NB4 (cell line): ENCODE measurements at regions not wholly inside any gene's neighbourhood (a gene's known extent, or its start where the extent isn't known, plus 50 kb on each side); places are given as distances from the start of the nearest gene placed in this dataset.

Experiments
- DNase-seq: peaks from one replicate; pipeline ENCODE4 v3.0.0; 2010; ENCODE audit warnings: low read depth
- H3K4me3 ChIP-seq: one replicate; pipeline ENCODE4 v1.5.1; 2011; ENCODE audit warnings: mild to moderate bottlenecking, low read depth, low read length, moderate library complexity
- MAX ChIP-seq: IDR thresholded peaks from 2 replicates; pipeline ENCODE4 v1.6.1; 2011; ENCODE audit warnings: low read depth, low read length
- MYC ChIP-seq: IDR thresholded peaks from 2 replicates; pipeline ENCODE4 v1.6.1; 2011; ENCODE audit warnings: low read depth, low read length
- POLR2A ChIP-seq: IDR thresholded peaks from 2 replicates; pipeline ENCODE4 v1.6.1; 2011; ENCODE audit warnings: mild to moderate bottlenecking; ENCODE audit not compliant: insufficient read length; ENCODE audit errors: extremely low read depth
- TF ChIP-seq, protein P1 (sequence below): IDR thresholded peaks from one replicate; pipeline ENCODE4 v1.5.1; 2012; ENCODE audit warnings: low read depth, low read length

- no peak overlapping the region for H3K4me3 ChIP-seq
- no peak for TF ChIP-seq POLR2A
- TF ChIP-seq, protein P1, sequence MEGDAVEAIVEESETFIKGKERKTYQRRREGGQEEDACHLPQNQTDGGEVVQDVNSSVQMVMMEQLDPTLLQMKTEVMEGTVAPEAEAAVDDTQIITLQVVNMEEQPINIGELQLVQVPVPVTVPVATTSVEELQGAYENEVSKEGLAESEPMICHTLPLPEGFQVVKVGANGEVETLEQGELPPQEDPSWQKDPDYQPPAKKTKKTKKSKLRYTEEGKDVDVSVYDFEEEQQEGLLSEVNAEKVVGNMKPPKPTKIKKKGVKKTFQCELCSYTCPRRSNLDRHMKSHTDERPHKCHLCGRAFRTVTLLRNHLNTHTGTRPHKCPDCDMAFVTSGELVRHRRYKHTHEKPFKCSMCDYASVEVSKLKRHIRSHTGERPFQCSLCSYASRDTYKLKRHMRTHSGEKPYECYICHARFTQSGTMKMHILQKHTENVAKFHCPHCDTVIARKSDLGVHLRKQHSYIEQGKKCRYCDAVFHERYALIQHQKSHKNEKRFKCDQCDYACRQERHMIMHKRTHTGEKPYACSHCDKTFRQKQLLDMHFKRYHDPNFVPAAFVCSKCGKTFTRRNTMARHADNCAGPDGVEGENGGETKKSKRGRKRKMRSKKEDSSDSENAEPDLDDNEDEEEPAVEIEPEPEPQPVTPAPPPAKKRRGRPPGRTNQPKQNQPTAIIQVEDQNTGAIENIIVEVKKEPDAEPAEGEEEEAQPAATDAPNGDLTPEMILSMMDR: no peak
- TF ChIP-seq MYC: no peak
- TF ChIP-seq MAX: no peak
- DNase-seq: no peak
Observed at GRCh38 chr14:104475802-104476201, 103.8 kb upstream of the C14orf180 start.

DNA sequence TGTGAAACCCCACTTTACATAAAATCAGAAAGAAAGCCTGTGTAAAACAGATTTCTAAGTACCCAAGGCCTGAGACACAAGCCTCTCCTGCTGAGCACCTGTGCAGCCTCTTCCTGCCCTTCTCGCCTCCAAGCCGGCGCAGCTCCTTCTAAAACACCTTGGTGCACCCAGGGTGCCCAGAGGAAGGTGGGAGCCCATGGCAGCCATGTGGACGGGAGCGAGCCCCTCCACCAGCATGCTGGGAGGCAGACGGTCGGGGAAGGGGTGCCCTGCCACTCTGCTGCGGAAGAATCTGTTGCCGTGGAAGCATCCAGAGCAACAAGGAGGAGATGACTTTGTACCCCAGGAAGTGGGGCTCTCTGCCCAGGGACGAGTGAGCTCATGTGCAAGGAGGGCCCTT is 103.1 kb upstream of the C14orf180 start:
- TF ChIP-seq MAX: no peak
- no peak for TF ChIP-seq POLR2A
- TF ChIP-seq, protein P1: no peak
- TF ChIP-seq MYC: no peak
- no peak overlapping the region for H3K4me3 ChIP-seq
- DNase-seq: no peak

DNA sequence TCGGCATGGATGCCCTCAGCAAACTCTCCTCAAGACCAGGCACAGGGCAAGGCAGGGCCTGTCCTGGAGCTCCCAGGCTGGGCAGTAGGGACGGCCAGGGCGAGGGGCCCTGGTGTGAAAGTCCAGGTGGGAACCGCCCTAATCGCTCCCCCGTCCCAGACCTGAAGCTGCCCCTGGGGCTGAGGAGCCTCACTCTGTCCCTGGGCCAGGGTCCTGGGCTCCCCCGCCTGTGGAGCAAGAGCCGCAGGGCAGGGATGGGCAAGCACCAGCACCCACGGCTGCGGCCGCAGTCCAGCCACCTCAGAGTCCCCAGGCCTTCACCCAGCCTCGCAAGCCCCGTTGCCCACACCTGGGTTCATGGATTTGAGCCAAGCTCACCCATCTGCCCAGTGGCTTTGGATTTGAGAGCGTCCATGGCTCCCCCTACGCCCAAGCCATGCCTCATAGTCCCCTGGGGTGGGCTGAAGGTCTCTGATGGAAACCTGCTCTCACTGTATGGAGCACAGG is 102.4 kb upstream of the C14orf180 start:
- DNase-seq: no peak
- no peak for TF ChIP-seq MAX
- no peak for TF ChIP-seq POLR2A
- TF ChIP-seq, protein P1: no peak
- TF ChIP-seq MYC: no peak
- H3K4me3 ChIP-seq: no peak overlapping the region

DNA sequence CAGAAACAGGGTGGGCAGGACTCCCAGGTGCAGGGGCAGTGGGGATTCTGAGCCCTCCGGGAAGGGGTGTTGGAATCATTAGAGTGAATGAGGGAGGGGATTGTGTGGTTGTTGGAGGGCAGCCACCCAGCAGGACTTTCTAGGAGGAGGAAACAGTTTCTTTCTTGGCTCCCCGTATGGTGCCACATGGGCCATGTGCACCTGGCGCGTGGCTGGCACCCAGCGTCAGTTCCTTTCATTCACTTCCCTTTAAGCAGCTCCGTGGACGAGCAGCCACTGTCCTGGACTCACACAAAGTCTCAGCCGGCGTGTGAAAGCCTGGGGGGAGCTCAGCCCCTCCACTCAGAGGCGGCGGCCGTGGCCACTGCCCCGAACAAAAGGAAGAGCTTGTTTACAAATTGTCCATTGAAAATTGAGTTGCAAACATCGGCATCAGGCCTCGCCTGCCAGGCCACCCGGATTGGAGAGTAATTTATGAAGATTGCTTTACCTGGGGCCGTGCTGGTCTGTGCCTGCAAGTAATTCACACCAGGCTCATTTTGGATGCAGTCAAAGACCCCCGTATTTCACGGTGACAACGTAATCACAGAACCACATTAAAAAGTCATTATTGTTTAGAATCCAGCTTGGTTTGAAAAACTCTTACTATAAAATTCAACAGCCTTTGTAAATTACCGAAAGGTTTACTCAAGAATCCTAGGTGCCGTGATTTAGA is 101.7 kb upstream of the C14orf180 start:
- TF ChIP-seq MAX (no peak), POLR2A (no peak), MYC (no peak)
- TF ChIP-seq, protein P1: no peak
- H3K4me3 ChIP-seq: no peak overlapping the region
- DNase-seq: no peak

DNA sequence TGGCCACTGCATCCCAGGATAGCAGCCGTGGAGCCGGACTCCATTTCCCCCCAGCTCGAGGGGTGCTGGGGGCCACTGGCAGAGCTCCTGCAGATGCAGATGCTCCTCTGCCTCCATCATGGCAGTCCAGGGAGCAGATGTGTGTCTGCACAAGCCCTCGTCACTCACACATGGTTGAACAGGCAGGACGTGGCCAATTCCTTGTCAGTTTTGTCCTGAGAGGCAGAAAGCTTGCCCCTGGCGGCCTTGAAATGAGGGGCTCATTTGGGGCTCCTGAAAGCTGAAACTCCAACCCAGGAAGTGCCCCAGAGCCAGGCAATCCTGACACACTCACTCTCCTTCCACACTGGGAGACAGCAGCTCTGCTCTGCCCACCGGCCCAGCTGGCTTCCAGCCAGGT is 100.9 kb upstream of the C14orf180 start:
- no peak for DNase-seq
- H3K4me3 ChIP-seq: no peak overlapping the region
- no peak for TF ChIP-seq MYC
- TF ChIP-seq POLR2A: no peak
- TF ChIP-seq, protein P1: no peak
- TF ChIP-seq MAX: no peak
